ENCODE measurements at regions not wholly inside any gene's neighbourhood (a gene's known extent, or its start where the extent isn't known, plus 50 kb on each side); places are given as distances from the start of the nearest gene placed in this dataset.

DNA sequence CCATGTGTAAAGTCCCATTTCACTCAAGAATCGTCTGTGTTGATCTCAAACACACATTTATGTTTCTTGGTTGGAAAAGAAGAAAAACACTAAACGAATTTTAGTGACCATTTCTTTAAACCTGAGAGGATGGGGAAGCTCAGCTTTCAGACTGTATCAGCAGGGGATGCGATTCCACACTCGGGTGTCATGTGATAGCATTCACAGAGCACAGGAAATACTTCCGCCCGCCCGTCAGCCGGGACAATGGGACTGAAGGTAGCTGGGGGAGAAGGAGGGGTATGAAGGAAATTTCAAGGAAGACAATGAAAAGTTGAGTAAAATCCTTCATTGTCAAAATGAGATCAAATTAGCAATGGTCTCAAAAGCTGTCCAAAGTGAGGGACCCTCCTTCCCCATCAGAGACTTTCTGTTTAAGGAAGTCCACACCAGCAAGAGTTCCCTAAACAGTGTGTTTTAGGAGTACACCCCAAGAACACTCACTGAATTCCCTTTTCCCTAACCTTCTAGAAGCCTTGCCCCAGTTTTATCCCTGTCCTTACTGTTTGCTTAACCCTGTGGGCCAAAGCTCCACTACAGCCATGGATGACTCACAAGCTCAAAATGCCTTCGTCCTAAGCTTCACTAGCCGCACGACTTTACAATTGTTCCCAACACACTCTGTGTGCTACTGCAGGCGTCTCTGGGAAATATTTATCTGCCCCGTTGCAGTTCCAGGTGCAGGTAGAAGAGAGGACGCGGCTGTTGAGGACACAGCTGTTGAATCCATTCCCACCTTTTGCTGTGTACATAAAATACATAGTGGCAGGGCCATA is 51.4 kb upstream of the SIM2 start:
- no peaks in the 10 kb centered on the region for H3K4me1 ChIP-seq (replicated peaks)
- H3K9me3 ChIP-seq: no peaks in the 10 kb centered on the region
- WGBS: 59% methylated on average over 15 of the region's 15 CpGs
- no peak overlapping the region for H3K4me3 ChIP-seq
- intact Hi-C loops (cut with DNase I): no loop called here
- H3K27ac ChIP-seq: no peak overlapping the region
- DNase-seq (ENCODE audit: low spot score): no peak
- H3K27me3 ChIP-seq (replicated peaks; ENCODE audit: insufficient read depth): no peaks in the 10 kb centered on the region
- no peaks in the 10 kb centered on the region for H3K36me3 ChIP-seq
- TF ChIP-seq POLR2A (IDR thresholded peaks at IDR 0.05) (no peak), POLR2AphosphoS5 (IDR thresholded peaks at IDR 0.05) (no peak)
- TF ChIP-seq, protein P1, sequence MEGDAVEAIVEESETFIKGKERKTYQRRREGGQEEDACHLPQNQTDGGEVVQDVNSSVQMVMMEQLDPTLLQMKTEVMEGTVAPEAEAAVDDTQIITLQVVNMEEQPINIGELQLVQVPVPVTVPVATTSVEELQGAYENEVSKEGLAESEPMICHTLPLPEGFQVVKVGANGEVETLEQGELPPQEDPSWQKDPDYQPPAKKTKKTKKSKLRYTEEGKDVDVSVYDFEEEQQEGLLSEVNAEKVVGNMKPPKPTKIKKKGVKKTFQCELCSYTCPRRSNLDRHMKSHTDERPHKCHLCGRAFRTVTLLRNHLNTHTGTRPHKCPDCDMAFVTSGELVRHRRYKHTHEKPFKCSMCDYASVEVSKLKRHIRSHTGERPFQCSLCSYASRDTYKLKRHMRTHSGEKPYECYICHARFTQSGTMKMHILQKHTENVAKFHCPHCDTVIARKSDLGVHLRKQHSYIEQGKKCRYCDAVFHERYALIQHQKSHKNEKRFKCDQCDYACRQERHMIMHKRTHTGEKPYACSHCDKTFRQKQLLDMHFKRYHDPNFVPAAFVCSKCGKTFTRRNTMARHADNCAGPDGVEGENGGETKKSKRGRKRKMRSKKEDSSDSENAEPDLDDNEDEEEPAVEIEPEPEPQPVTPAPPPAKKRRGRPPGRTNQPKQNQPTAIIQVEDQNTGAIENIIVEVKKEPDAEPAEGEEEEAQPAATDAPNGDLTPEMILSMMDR (IDR thresholded peaks at IDR 0.05): no peak

Measured in prostate gland (tissue), 2 donors.